Endothelial cell of umbilical vein (primary cell): ENCODE measurements at regions not wholly inside any gene's neighbourhood (a gene's known extent, or its start where the extent isn't known, plus 50 kb on each side); places are given as distances from the start of the nearest gene placed in this dataset.

Experiments
- CTCF ChIP-seq, 2 donors: IDR thresholded peaks; 1 replicate in 1 of 2; 2 replicates in 1 of 2; pipeline ENCODE4 v1.5.1; 2011; ENCODE audit warnings: low read length in 2 of 2, mild to moderate bottlenecking in 2 of 2, moderate library complexity in 2 of 2, control low read depth in 1 of 2, inconsistent platforms in 1 of 2, low read depth in 1 of 2; ENCODE audit not compliant: insufficient read depth in 1 of 2; ENCODE audit errors: extremely low read depth in 1 of 2
- EZH2 ChIP-seq: IDR thresholded peaks from 2 replicates; pipeline ENCODE4 v1.6.1; 2012; ENCODE audit warnings: borderline replicate concordance, low read depth, mild to moderate bottlenecking, moderate library complexity, low read length, inconsistent platforms; ENCODE audit not compliant: severe bottlenecking
- POLR2A ChIP-seq: IDR thresholded peaks from 2 replicates; pipeline ENCODE4 v1.6.1; 2012; ENCODE audit warnings: low read depth, mild to moderate bottlenecking, control low read depth, low read length
- POLR2AphosphoS5 ChIP-seq: IDR thresholded peaks from 2 replicates; pipeline ENCODE4 v1.6.1; 2012; ENCODE audit warnings: low read depth, mild to moderate bottlenecking, control low read depth, low read length, moderate library complexity; ENCODE audit not compliant: insufficient read depth
- TF ChIP-seq, protein P1 (sequence below): IDR thresholded peaks from 2 replicates; pipeline ENCODE4 v1.6.1; 2011; ENCODE audit not compliant: insufficient read depth, insufficient read length

- no peak for TF ChIP-seq POLR2AphosphoS5
- no peak for TF ChIP-seq CTCF (IDR thresholded peaks at IDR 0.05; ENCODE audit: extremely low read depth in 1 of 2, insufficient read depth in 1 of 2, low read depth in 1 of 2, low read length in 2 of 2)
- no peak for TF ChIP-seq POLR2A
- TF ChIP-seq, protein P1, sequence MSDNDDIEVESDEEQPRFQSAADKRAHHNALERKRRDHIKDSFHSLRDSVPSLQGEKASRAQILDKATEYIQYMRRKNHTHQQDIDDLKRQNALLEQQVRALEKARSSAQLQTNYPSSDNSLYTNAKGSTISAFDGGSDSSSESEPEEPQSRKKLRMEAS, result no peak
- TF ChIP-seq EZH2, result no peak
These were observed 107.2 kb upstream of the SPRED2 start for GRCh38 chr2:65539633-65540032.
